Left hindlimb (tissue), 1 donor: ENCODE measurements at regions not wholly inside any gene's neighbourhood (a gene's known extent, or its start where the extent isn't known, plus 50 kb on each side); places are given as distances from the start of the nearest gene placed in this dataset.
"Not testable (repeated sequence)": the region's sequence is repeated elsewhere in the genome, so short reads cannot be mapped to it uniquely, and the experiment has no call there.

Source experiments
- DNase-seq: peaks from one replicate; pipeline ENCODE4 v3.0.0-alpha.2; 2018

GRCh38 chr1:4121834-4122512 lies 221.9 kb upstream of the C1orf174 start:
- no peak for DNase-seq

- no peak for DNase-seq
Measured at GRCh38 chr1:4122513-4123160, 222.6 kb upstream of the C1orf174 start.

GRCh38 chr1:4124631-4125145 lies 224.6 kb upstream of the C1orf174 start:
- no peak for DNase-seq

GRCh38 chr1:4126251-4126650 lies 226.2 kb upstream of the C1orf174 start:
- no peak for DNase-seq

GRCh38 chr1:4126731-4127591 lies 226.9 kb upstream of the C1orf174 start:
- DNase-seq, result no peak

GRCh38 chr1:4127592-4128140 lies 227.6 kb upstream of the C1orf174 start:
- DNase-seq, result no peak

- DNase-seq, result no peak
Measured at GRCh38 chr1:4128616-4129015, 228.5 kb upstream of the C1orf174 start.

GRCh38 chr1:4129693-4130092 lies 229.6 kb upstream of the C1orf174 start:
- no peak for DNase-seq

GRCh38 chr1:4130096-4130495 lies 230.0 kb upstream of the C1orf174 start:
- DNase-seq, result no peak

GRCh38 chr1:4131734-4132133 lies 231.7 kb upstream of the C1orf174 start:
- DNase-seq, result no peak

- DNase-seq, result no peak
Measured at GRCh38 chr1:4132352-4133296, 232.6 kb upstream of the C1orf174 start.

GRCh38 chr1:4133297-4133938 lies 233.3 kb upstream of the C1orf174 start:
- DNase-seq, result no peak

- DNase-seq, result no peak
Measured at GRCh38 chr1:4133939-4134321, 233.9 kb upstream of the C1orf174 start.

GRCh38 chr1:4135853-4136252 lies 235.8 kb upstream of the C1orf174 start:
- not testable (repeated sequence) for DNase-seq

GRCh38 chr1:4137621-4138415 lies 237.7 kb upstream of the C1orf174 start:
- DNase-seq, result peak; percentile 37

GRCh38 chr1:4139646-4140045 lies 239.6 kb upstream of the C1orf174 start:
- no peak for DNase-seq

GRCh38 chr1:4140241-4140640 lies 240.2 kb upstream of the C1orf174 start:
- DNase-seq, result no peak

- DNase-seq, result no peak
Measured at GRCh38 chr1:4140821-4141220, 240.7 kb upstream of the C1orf174 start.

- DNase-seq, result no peak
Measured at GRCh38 chr1:4144349-4144971, 244.4 kb upstream of the C1orf174 start.

GRCh38 chr1:4146101-4146500 lies 246.0 kb upstream of the C1orf174 start:
- DNase-seq, result no peak
